H9 (cell line): ENCODE measurements at regions not wholly inside any gene's neighbourhood (a gene's known extent, or its start where the extent isn't known, plus 50 kb on each side); places are given as distances from the start of the nearest gene placed in this dataset.

Source experiments
- DNase-seq: peaks from one replicate; pipeline ENCODE4 v3.0.0-alpha.2; 2017
- H2AFZ ChIP-seq: one replicate; pipeline ENCODE4 v1.6.1; 2013; ENCODE audit warnings: mild to moderate bottlenecking, low read length, control low read depth, moderate library complexity
- H2AK5ac ChIP-seq: 2 replicates; pipeline ENCODE4 v1.6.1; 2013; ENCODE audit warnings: low read length, control low read depth, mixed read lengths; ENCODE audit not compliant: insufficient read length
- H2BK120ac ChIP-seq: one replicate; pipeline ENCODE4 v1.6.1; 2013; ENCODE audit warnings: low read depth, mild to moderate bottlenecking, low read length, control low read depth, inconsistent platforms; ENCODE audit not compliant: poor library complexity, severe bottlenecking
- H2BK12ac ChIP-seq: 2 replicates; pipeline ENCODE4 v1.6.1; 2013; ENCODE audit warnings: low read length, control low read depth, mixed read lengths, low read depth; ENCODE audit not compliant: insufficient read length
- H2BK15ac ChIP-seq: 2 replicates; pipeline ENCODE4 v1.6.1; 2013; ENCODE audit warnings: low read depth, low read length, control low read depth
- H2BK20ac ChIP-seq: one replicate; pipeline ENCODE4 v1.6.1; 2013; ENCODE audit warnings: low read depth, mild to moderate bottlenecking, low read length, control low read depth, inconsistent platforms; ENCODE audit not compliant: poor library complexity, severe bottlenecking
- H2BK5ac ChIP-seq: 2 replicates; pipeline ENCODE4 v1.6.1; 2013; ENCODE audit warnings: low read length, control low read depth, mixed read lengths; ENCODE audit not compliant: insufficient read length
- H3K14ac ChIP-seq: 2 replicates; pipeline ENCODE4 v1.6.1; 2013; ENCODE audit warnings: low read length, control low read depth; ENCODE audit not compliant: insufficient read depth
- H3K18ac ChIP-seq: 2 replicates; pipeline ENCODE4 v1.6.1; 2013; ENCODE audit warnings: low read depth, mild to moderate bottlenecking, mixed read lengths, low read length, control low read depth; ENCODE audit not compliant: insufficient read length
- H3K23ac ChIP-seq: 2 replicates; pipeline ENCODE4 v1.6.1; 2013; ENCODE audit warnings: low read length, control low read depth, mixed read lengths, low read depth; ENCODE audit not compliant: insufficient read length
- H3K23me2 ChIP-seq: 2 replicates; pipeline ENCODE4 v1.6.1; 2013; ENCODE audit warnings: low read depth, mild to moderate bottlenecking, mixed read lengths, low read length, control low read depth; ENCODE audit not compliant: insufficient read length, poor library complexity, severe bottlenecking
- H3K27ac ChIP-seq: 2 replicates; pipeline ENCODE4 v1.5.1; 2013; ENCODE audit warnings: low read length, control low read depth, mixed read lengths, low read depth; ENCODE audit not compliant: insufficient read length
- H3K27me3 ChIP-seq: 2 replicates; pipeline ENCODE4 v1.6.1; 2013; ENCODE audit warnings: low read length, control low read depth, inconsistent platforms; ENCODE audit not compliant: insufficient read depth
- H3K4ac ChIP-seq: 2 replicates; pipeline ENCODE4 v1.6.1; 2013; ENCODE audit warnings: low read depth, mild to moderate bottlenecking, control low read depth, inconsistent platforms, low read length, moderate library complexity
- H3K4me1 ChIP-seq: 2 replicates; pipeline ENCODE4 v1.6.1; 2013; ENCODE audit warnings: low read length, control low read depth, inconsistent platforms; ENCODE audit not compliant: insufficient read depth
- H3K4me2 ChIP-seq: 2 replicates; pipeline ENCODE4 v1.6.1; 2013; ENCODE audit warnings: low read length, control low read depth, mixed read lengths; ENCODE audit not compliant: insufficient read length, insufficient read depth
- H3K56ac ChIP-seq: 2 replicates; pipeline ENCODE4 v1.6.1; 2013; ENCODE audit warnings: low read depth, mild to moderate bottlenecking, mixed read lengths, low read length, control low read depth; ENCODE audit not compliant: insufficient read length
- H3K79me1 ChIP-seq: 2 replicates; pipeline ENCODE4 v1.6.1; 2013; ENCODE audit warnings: low read depth, mild to moderate bottlenecking, moderate library complexity, low read length, control low read depth, inconsistent platforms; ENCODE audit not compliant: insufficient read depth, poor library complexity, severe bottlenecking
- H3K79me2 ChIP-seq: 2 replicates; pipeline ENCODE4 v1.6.1; 2013; ENCODE audit warnings: low read length, control low read depth, inconsistent platforms; ENCODE audit not compliant: insufficient read depth
- H3K9ac ChIP-seq: 2 replicates; pipeline ENCODE4 v1.6.1; 2013; ENCODE audit warnings: low read length, control low read depth, mixed read lengths; ENCODE audit not compliant: insufficient read length; ENCODE audit errors: extremely low read depth
- H3K9me3 ChIP-seq: one replicate; pipeline ENCODE4 v1.6.1; 2013; ENCODE audit warnings: low read depth, low read length, inconsistent platforms; ENCODE audit not compliant: control insufficient read depth
- H3T11ph ChIP-seq: one replicate; pipeline ENCODE4 v1.6.1; 2013; ENCODE audit warnings: mild to moderate bottlenecking, low read length, control low read depth, inconsistent platforms
- H4K20me1 ChIP-seq: one replicate; pipeline ENCODE4 v1.6.1; 2013; ENCODE audit not compliant: control insufficient read depth, insufficient read length, insufficient read depth
- H4K5ac ChIP-seq: 2 replicates; pipeline ENCODE4 v1.6.1; 2013; ENCODE audit warnings: low read depth, mild to moderate bottlenecking, mixed read lengths, low read length, control low read depth; ENCODE audit not compliant: insufficient read length
- H4K8ac ChIP-seq: replicated peaks from 2 replicates; pipeline ENCODE4 v1.6.1; 2013; ENCODE audit warnings: low read length, control low read depth, mixed read lengths, low read depth; ENCODE audit not compliant: insufficient read length
- H4K91ac ChIP-seq: 2 replicates; pipeline ENCODE4 v1.6.1; 2013; ENCODE audit warnings: low read depth, mild to moderate bottlenecking, moderate library complexity, mixed read lengths, low read length, control low read depth; ENCODE audit not compliant: insufficient read length
- H3K27ac Mint-ChIP-seq, 3 experiments: 2 replicates in 2 of 3; 3 replicates in 1 of 3; pipeline ENCODE4 v1.8.0; 2020 to 2021; ENCODE audit warnings: mixed read lengths in 3 of 3, mild to moderate bottlenecking in 1 of 3, moderate library complexity in 1 of 3
- H3K27me3 Mint-ChIP-seq: 2 replicates; pipeline ENCODE4 v1.8.0; 2021; ENCODE audit warnings: low read depth, mild to moderate bottlenecking, moderate library complexity, mixed read lengths
- H3K36me3 Mint-ChIP-seq, 3 experiments: 2 replicates in 2 of 3; 3 replicates in 1 of 3; pipeline ENCODE4 v1.8.0; 2020 to 2021; ENCODE audit warnings: low read depth in 3 of 3, mixed read lengths in 3 of 3; ENCODE audit not compliant: insufficient read depth in 1 of 3
- H3K4me1 Mint-ChIP-seq, 2 experiments: 2 replicates each; pipeline ENCODE4 v1.8.0; 2020; ENCODE audit warnings: mixed read lengths in 2 of 2
- H3K4me3 Mint-ChIP-seq, 2 experiments: 2 replicates in 1 of 2; 3 replicates in 1 of 2; pipeline ENCODE4 v1.8.0; 2020 to 2021; ENCODE audit warnings: mild to moderate bottlenecking in 2 of 2, mixed read lengths in 2 of 2, moderate library complexity in 1 of 2
- H3K9me3 Mint-ChIP-seq, 2 experiments: 2 replicates in 1 of 2; 3 replicates in 1 of 2; pipeline ENCODE4 v1.8.0; 2020; ENCODE audit warnings: mild to moderate bottlenecking in 2 of 2, mixed read lengths in 2 of 2, moderate library complexity in 1 of 2
- WGBS: extraction: QIAGEN DNeasy Blood & Tissue Kit; methylation state at CpG from one replicate; pipeline ENCODE4 v1.1.7; 2013; ENCODE audit warnings: missing lambda C conversion rate, low lambda C conversion rate, mixed read lengths; ENCODE audit not compliant: insufficient read length; ENCODE audit errors: extremely low coverage; 5-methylcytosine and 5-hydroxymethylcytosine counted together
- TF ChIP-seq, protein P1 (sequence below): fragments of 200-600 bp; sonication (generic); conservative IDR thresholded peaks from 3 replicates; pipeline ENCODE4 v1.8.0; 2021; ENCODE audit warnings: antibody characterized with exemption, mild to moderate bottlenecking

DNA sequence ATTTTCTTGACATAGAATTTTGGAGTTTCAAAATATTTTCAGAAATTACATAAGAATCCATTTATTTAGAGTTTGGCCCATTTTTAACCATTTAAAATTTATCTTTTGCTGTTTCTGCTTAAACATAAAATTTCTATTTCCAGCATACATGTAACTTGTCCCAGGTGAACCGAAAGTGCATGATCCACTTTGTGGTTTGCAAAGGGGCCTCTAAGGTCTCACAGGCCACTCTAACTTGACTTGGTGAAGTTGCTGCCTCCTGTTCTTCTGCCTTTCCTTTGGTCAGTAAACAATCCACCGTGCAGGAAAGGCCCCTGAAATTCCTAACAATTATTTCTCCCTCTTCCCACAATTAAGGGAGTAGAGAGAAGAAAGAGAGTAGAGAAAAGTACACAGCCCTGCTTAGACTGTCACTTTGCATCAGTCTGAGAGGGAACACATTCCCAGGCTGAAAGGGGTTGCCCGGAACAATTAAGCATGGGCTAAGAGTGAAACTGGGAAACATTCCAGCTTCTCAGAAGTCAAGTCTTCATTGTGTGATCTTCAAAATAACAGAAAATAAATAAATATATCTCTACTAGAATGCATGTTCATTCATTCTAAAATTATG lies 79.5 kb upstream of the SEMA3A start:
- no peak for DNase-seq
- Histone ChIP-seq H3K79me2 (no peaks in the 10 kb centered on the region), H3K23me2 (no peaks in the 10 kb centered on the region), H4K5ac (no peak overlapping the region), H2BK15ac (no peak overlapping the region), H3K4me1 (peaks cover 3% of the 10 kb centered on the region), H2AK5ac (no peak overlapping the region), H4K20me1 (no peaks in the 10 kb centered on the region), H3K27me3 (no peaks in the 10 kb centered on the region), H4K91ac (no peak overlapping the region), H2AFZ (peak overlapping the region; percentile 49), H3K23ac (no peak overlapping the region), H3K4me2 (no peak overlapping the region), H2BK20ac (no peak overlapping the region), H3K56ac (no peak overlapping the region), H3K4ac (no peak overlapping the region), H3K9ac (no peak overlapping the region), H2BK120ac (no peak overlapping the region), H3T11ph (no peak overlapping the region), H3K18ac (no peak overlapping the region), H3K79me1 (no peaks in the 10 kb centered on the region), H3K9me3 (no peaks in the 10 kb centered on the region), H3K14ac (no peak overlapping the region), H2BK12ac (peak overlapping the region; percentile 21), H2BK5ac (no peak overlapping the region), H4K8ac (no peak overlapping the region), H3K27ac (no peak overlapping the region)
- peak overlapping the region in 1 of 3 experiments; percentile 41; a peak in 3 of 7 replicates for H3K27ac Mint-ChIP-seq
- no peak overlapping the region for H3K4me3 Mint-ChIP-seq
- no CpG with 5 or more reads among the region's 3 CpGs for WGBS
- TF ChIP-seq, protein P1, sequence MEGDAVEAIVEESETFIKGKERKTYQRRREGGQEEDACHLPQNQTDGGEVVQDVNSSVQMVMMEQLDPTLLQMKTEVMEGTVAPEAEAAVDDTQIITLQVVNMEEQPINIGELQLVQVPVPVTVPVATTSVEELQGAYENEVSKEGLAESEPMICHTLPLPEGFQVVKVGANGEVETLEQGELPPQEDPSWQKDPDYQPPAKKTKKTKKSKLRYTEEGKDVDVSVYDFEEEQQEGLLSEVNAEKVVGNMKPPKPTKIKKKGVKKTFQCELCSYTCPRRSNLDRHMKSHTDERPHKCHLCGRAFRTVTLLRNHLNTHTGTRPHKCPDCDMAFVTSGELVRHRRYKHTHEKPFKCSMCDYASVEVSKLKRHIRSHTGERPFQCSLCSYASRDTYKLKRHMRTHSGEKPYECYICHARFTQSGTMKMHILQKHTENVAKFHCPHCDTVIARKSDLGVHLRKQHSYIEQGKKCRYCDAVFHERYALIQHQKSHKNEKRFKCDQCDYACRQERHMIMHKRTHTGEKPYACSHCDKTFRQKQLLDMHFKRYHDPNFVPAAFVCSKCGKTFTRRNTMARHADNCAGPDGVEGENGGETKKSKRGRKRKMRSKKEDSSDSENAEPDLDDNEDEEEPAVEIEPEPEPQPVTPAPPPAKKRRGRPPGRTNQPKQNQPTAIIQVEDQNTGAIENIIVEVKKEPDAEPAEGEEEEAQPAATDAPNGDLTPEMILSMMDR = no peak
- H3K27me3 Mint-ChIP-seq = no peaks in the 10 kb centered on the region
- H3K4me1 Mint-ChIP-seq = peaks cover 27 to 35% of the 10 kb centered on the region in 2 experiments
- peaks cover 0 to 3% (median 1%) of the 10 kb centered on the region in 3 experiments; a peak in 2 of 7 replicates for H3K36me3 Mint-ChIP-seq
- peaks cover 0 to 2% of the 10 kb centered on the region in 2 experiments; a peak in 2 of 5 replicates for H3K9me3 Mint-ChIP-seq
